ENCODE measurements at regions not wholly inside any gene's neighbourhood (a gene's known extent, or its start where the extent isn't known, plus 50 kb on each side); places are given as distances from the start of the nearest gene placed in this dataset.
"Not testable (repeated sequence)": the region's sequence is repeated elsewhere in the genome, so short reads cannot be mapped to it uniquely, and the experiment has no call there.

- not testable (repeated sequence) for H3K9me3 Mint-ChIP-seq, DNase-seq, H3K27ac Mint-ChIP-seq, H3K27me3 Mint-ChIP-seq, H3K36me3 Mint-ChIP-seq, H3K4me3 Mint-ChIP-seq, H3K4me1 Mint-ChIP-seq
Observed at GRCh38 chrY:7484455-7485285, 573.1 kb upstream of the AMELY start.

DNA sequence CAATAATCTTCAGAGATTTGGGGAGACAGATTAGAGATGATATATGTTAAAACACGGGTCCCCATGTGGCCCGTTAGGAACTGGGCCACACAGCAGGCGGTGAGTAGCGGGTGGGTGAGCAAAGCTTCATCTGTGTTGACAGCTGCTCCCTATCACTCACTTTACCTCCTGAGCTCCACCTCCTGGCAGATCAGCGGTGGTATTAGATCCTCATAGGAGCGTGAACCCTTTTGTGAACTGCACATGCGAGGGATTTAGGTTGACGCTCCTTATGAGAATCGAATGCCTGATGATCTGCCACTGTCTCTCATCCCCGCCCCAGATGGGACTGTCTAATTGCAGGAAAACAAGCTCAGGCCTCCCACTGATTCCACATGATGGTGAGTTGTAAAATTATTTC is 560.4 kb upstream of the AMELY start:
- no peak overlapping the region for H3K27ac Mint-ChIP-seq
- no peaks in the 10 kb centered on the region for H3K4me1 Mint-ChIP-seq
- no peak overlapping the region for H3K4me3 Mint-ChIP-seq
- DNase-seq: no peak
- H3K27me3 Mint-ChIP-seq: no peaks in the 10 kb centered on the region
- H3K36me3 Mint-ChIP-seq: peaks cover 2% of the 10 kb centered on the region
- no peaks in the 10 kb centered on the region for H3K9me3 Mint-ChIP-seq

GRCh38 chrY:7470037-7470436 is 558.5 kb upstream of the AMELY start:
- H3K9me3 Mint-ChIP-seq: no peaks in the 10 kb centered on the region
- peaks cover 2% of the 10 kb centered on the region for H3K4me1 Mint-ChIP-seq
- H3K36me3 Mint-ChIP-seq: no peaks in the 10 kb centered on the region
- H3K27ac Mint-ChIP-seq: no peak overlapping the region
- peaks cover 3% of the 10 kb centered on the region for H3K27me3 Mint-ChIP-seq
- no peak for DNase-seq
- no peak overlapping the region for H3K4me3 Mint-ChIP-seq

GRCh38 chrY:7468951-7469745 is 557.6 kb upstream of the AMELY start:
- DNase-seq: no peak
- no peaks in the 10 kb centered on the region for H3K9me3 Mint-ChIP-seq
- no peak overlapping the region for H3K27ac Mint-ChIP-seq
- H3K4me3 Mint-ChIP-seq: no peak overlapping the region
- peaks cover 5% of the 10 kb centered on the region for H3K27me3 Mint-ChIP-seq
- no peaks in the 10 kb centered on the region for H3K36me3 Mint-ChIP-seq
- peaks cover 3% of the 10 kb centered on the region for H3K4me1 Mint-ChIP-seq

GRCh38 chrY:7467796-7468520 is 556.4 kb upstream of the AMELY start:
- Mint-ChIP-seq H3K4me1 (peaks cover 3% of the 10 kb centered on the region), H3K27me3 (peaks cover 10% of the 10 kb centered on the region), H3K9me3 (no peaks in the 10 kb centered on the region), H3K27ac (no peak overlapping the region), H3K36me3 (no peaks in the 10 kb centered on the region), H3K4me3 (no peak overlapping the region)
- no peak for DNase-seq

GRCh38 chrY:7465185-7465621 is 553.7 kb upstream of the AMELY start:
- Mint-ChIP-seq H3K27me3 (peaks cover 21% of the 10 kb centered on the region), H3K4me3 (no peak overlapping the region), H3K4me1 (peaks cover 3% of the 10 kb centered on the region), H3K9me3 (no peaks in the 10 kb centered on the region), H3K36me3 (no peaks in the 10 kb centered on the region), H3K27ac (no peak overlapping the region)
- no peak for DNase-seq

DNA sequence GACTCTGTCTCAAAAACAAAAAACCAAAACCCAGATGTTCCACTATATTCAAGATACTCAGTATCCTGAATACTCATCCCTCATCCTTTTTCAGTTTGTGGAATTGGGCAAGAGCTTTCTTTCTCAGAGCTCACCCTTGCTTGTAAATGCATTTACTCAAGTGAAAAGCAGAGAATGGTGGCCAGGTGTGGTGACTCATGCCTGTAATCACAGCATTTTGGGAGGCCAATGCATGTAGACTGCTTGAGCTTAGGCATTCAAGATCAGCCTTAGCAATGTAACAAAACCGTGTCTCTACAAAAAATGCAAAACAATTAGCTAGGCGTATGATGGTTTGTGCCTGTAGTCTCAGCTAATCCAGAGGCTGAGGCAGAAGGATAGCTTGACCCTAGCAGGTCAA is 553.2 kb upstream of the AMELY start:
- no peaks in the 10 kb centered on the region for H3K9me3 Mint-ChIP-seq
- H3K4me1 Mint-ChIP-seq: peaks cover 3% of the 10 kb centered on the region
- no peak overlapping the region for H3K27ac Mint-ChIP-seq
- H3K27me3 Mint-ChIP-seq: peaks cover 21% of the 10 kb centered on the region
- H3K36me3 Mint-ChIP-seq: no peaks in the 10 kb centered on the region
- DNase-seq: no peak
- no peak overlapping the region for H3K4me3 Mint-ChIP-seq

- DNase-seq: no peak
- H3K9me3 Mint-ChIP-seq: no peaks in the 10 kb centered on the region
- H3K4me3 Mint-ChIP-seq: no peak overlapping the region
- peaks cover 22% of the 10 kb centered on the region for H3K27me3 Mint-ChIP-seq
- H3K36me3 Mint-ChIP-seq: no peaks in the 10 kb centered on the region
- peaks cover 3% of the 10 kb centered on the region for H3K4me1 Mint-ChIP-seq
- no peak overlapping the region for H3K27ac Mint-ChIP-seq
Observed at GRCh38 chrY:7463711-7464110, 552.2 kb upstream of the AMELY start.

DNA sequence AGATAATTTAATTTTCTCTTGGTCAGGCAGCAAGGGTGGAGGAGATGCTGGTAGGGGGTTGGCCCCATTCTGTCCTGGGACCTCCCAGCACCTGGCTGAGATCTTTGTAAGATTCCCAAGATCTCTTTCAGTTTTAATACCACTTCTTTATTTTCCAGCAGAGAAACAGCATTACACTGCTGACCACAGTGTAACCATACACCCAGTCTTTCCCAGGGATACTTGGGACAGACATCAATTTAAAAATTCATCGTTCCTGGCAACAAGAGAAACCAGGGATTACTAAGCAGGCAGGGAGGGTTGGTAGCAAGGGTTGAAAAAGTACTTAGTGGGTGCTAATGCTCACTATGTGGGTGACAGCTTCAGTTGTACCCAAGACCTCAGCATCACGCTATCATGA is 551.6 kb upstream of the AMELY start:
- no peak for DNase-seq
- Mint-ChIP-seq H3K36me3 (no peaks in the 10 kb centered on the region), H3K4me1 (peaks cover 3% of the 10 kb centered on the region), H3K27me3 (peaks cover 25% of the 10 kb centered on the region), H3K9me3 (no peaks in the 10 kb centered on the region), H3K4me3 (no peak overlapping the region), H3K27ac (no peak overlapping the region)

- Mint-ChIP-seq H3K4me3 (no peak overlapping the region), H3K36me3 (no peaks in the 10 kb centered on the region), H3K27me3 (peaks cover 25% of the 10 kb centered on the region), H3K9me3 (no peaks in the 10 kb centered on the region), H3K27ac (no peak overlapping the region), H3K4me1 (peaks cover 3% of the 10 kb centered on the region)
- no peak for DNase-seq
Observed at GRCh38 chrY:7462657-7463056, 551.1 kb upstream of the AMELY start.

GRCh38 chrY:7461873-7462525 is 550.4 kb upstream of the AMELY start:
- Mint-ChIP-seq H3K27ac (no peak overlapping the region), H3K4me3 (no peak overlapping the region), H3K4me1 (peaks cover 3% of the 10 kb centered on the region), H3K36me3 (no peaks in the 10 kb centered on the region), H3K27me3 (peaks cover 25% of the 10 kb centered on the region), H3K9me3 (no peaks in the 10 kb centered on the region)
- no peak for DNase-seq

- no peaks in the 10 kb centered on the region for H3K4me1 Mint-ChIP-seq
- H3K36me3 Mint-ChIP-seq: no peaks in the 10 kb centered on the region
- no peak for DNase-seq
- H3K9me3 Mint-ChIP-seq: no peaks in the 10 kb centered on the region
- peaks cover 20% of the 10 kb centered on the region for H3K27me3 Mint-ChIP-seq
- no peak overlapping the region for H3K27ac Mint-ChIP-seq
- no peak overlapping the region for H3K4me3 Mint-ChIP-seq
Observed at GRCh38 chrY:7459802-7460201, 548.2 kb upstream of the AMELY start.

DNA sequence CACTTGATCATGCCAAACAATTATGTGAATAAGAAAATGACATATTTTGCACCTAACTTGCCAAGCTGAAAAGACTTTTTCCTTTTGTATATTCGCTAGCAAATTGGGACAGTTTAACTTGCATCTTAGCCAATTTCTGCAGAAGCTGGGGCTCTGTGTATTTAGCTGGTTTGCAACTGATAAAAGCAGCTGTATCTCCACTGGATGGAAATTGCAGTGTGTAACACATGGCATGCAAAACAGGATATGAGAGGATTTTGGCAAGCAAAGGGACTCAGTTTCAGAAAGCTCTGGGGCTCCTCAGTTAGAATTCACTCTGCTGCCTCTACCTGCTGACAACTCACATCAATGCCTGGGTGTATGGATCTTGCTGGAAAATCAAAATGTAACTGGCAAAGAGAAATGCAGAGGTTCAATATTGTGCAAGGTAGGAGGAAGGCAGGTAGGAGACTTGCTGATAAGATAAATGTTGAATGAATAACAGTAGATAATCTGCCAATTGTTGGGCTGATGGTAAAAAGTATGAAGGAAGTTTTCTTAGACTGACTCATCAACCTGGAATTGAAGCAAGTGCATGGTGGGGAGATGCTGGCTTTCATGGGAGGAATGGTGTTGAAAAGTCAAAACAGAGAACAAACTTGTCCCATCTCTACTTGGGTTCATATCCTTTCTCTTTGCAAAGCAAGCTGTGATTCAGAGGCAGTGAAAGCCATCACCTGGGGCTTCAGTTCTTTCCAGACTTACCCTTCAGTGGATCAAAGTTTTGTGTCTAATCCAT is 546.9 kb upstream of the AMELY start:
- H3K27me3 Mint-ChIP-seq: peaks cover 15% of the 10 kb centered on the region
- no peak overlapping the region for H3K27ac Mint-ChIP-seq

DNA sequence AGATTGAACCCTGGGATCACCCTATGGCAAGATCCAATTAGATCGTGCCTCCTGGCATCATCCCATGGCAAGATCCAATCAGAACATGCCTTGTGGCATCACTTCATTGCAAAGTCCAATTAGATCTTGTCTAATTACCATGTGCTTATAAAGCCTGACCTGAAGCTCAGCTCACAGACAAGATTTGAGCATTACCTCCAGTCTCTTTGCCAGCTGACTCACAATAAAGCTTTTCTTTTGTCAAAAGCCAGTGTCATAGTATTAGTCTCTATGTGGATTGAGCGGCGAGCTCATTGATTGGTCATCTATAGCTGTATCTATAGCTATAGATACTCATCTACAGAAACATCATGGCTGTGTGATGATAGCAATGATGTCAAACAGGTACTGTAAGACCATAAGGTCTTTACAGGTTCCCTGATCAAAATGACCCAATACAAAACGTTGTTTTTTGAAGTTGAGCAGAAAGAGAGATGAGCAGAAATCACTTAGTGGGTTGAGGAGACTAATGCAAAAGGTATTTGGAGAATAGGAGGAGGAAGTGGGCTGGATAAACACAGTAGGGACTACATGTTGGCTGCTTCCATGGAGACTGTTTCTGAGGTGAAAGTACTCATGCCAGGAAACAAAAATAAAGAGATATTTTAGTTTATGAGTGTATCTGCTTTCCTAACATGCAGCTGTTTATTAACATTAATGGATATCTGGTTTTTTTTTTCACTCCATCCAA is 545.9 kb upstream of the AMELY start:
- no peaks in the 10 kb centered on the region for H3K9me3 Mint-ChIP-seq
- H3K4me3 Mint-ChIP-seq: no peak overlapping the region
- H3K4me1 Mint-ChIP-seq: no peaks in the 10 kb centered on the region
- no peaks in the 10 kb centered on the region for H3K36me3 Mint-ChIP-seq
- peaks cover 21% of the 10 kb centered on the region for H3K27me3 Mint-ChIP-seq
- DNase-seq: no peak
- no peak overlapping the region for H3K27ac Mint-ChIP-seq

More for the DNA sequence above, 546.9 kb upstream of the AMELY start:
- DNase-seq: no peak
- no peaks in the 10 kb centered on the region for H3K4me1 Mint-ChIP-seq
- no peaks in the 10 kb centered on the region for H3K36me3 Mint-ChIP-seq
- no peaks in the 10 kb centered on the region for H3K9me3 Mint-ChIP-seq
- no peak overlapping the region for H3K4me3 Mint-ChIP-seq
